Endothelial cell of umbilical vein (primary cell): ENCODE measurements at regions not wholly inside any gene's neighbourhood (a gene's known extent, or its start where the extent isn't known, plus 50 kb on each side); places are given as distances from the start of the nearest gene placed in this dataset.

Source experiments
- BruUV-seq: library from RNA; stranded (reverse); fragments of 400-500 nt; replicated peaks from 2 replicates; lab custom pipeline; 2021; lab: Mats Ljungman, UMichigan
- CTCF ChIA-PET: fragments of 300-600, 350-600 bp; sonication (Branson Sonifier 250); formaldehyde crosslinking; loops from one replicate; lab custom pipeline; 2021; ENCODE audit warnings: antibody characterized with exemption, inconsistent platforms; lab: Charles Lee
- POLR2A ChIA-PET: fragments of 300-600, 350-600 bp; sonication (Branson Sonifier 250); formaldehyde crosslinking; loops from one replicate; lab custom pipeline; 2021; ENCODE audit warnings: antibody characterized with exemption, inconsistent platforms; lab: Charles Lee
- DNase-seq: peaks from one replicate; pipeline ENCODE4 v3.0.0-alpha.2; 2011; ENCODE audit warnings: low read depth, low spot score
- FAIRE-seq: peaks from 2 replicates; lab custom pipeline; 2011; peaks lifted over from hg19 to GRCh38; lab: Jason Lieb, UNC
- H2AFZ ChIP-seq: 2 replicates; pipeline ENCODE4 v1.6.0; 2012; ENCODE audit warnings: low read depth, low read length, control low read depth, inconsistent platforms
- H3K27ac ChIP-seq: 2 replicates; pipeline ENCODE4 v1.5.1; 2011; ENCODE audit warnings: low read depth, mild to moderate bottlenecking, control low read depth, low read length, moderate library complexity; ENCODE audit not compliant: insufficient read depth
- H3K27me3 ChIP-seq, 2 experiments: 2 replicates each; pipeline versions ENCODE4 v1.6.0 to v1.6.1; 2011; ENCODE audit warnings: low read length in 2 of 2, mixed read lengths in 1 of 2; ENCODE audit not compliant: control insufficient read depth in 2 of 2, insufficient read depth in 2 of 2
- H3K36me3 ChIP-seq, 2 experiments: 2 replicates in 1 of 2; 3 replicates in 1 of 2; pipeline ENCODE4 v1.5.1; 2011; ENCODE audit warnings: low read length in 2 of 2, mild to moderate bottlenecking in 1 of 2, moderate library complexity in 1 of 2; ENCODE audit not compliant: control insufficient read depth in 2 of 2, insufficient read depth in 2 of 2; ENCODE audit errors: extremely low read depth in 1 of 2
- H3K4me1 ChIP-seq: 3 replicates; pipeline ENCODE4 v1.5.1; 2011; ENCODE audit warnings: mild to moderate bottlenecking, low read length; ENCODE audit not compliant: control insufficient read depth, insufficient read depth; ENCODE audit errors: extremely low read depth
- H3K4me2 ChIP-seq: 2 replicates; pipeline ENCODE4 v1.6.1; 2011; ENCODE audit warnings: low read length, control low read depth, mixed read lengths; ENCODE audit not compliant: insufficient read depth
- H3K4me3 ChIP-seq, 3 experiments: fragments of 200-600 bp in 1 of 3; sonication (generic), shearing (Covaris generic) in 1 of 3; replicated peaks in 1 of 3; 2 replicates each; pipeline ENCODE4 v1.5.1; 2011 to 2016; ENCODE audit warnings: control low read depth in 3 of 3, low read length in 3 of 3, mild to moderate bottlenecking in 2 of 3, inconsistent platforms in 1 of 3, low read depth in 1 of 3, moderate library complexity in 1 of 3; ENCODE audit not compliant: insufficient read depth in 1 of 3
- H3K79me2 ChIP-seq: 2 replicates; pipeline ENCODE4 v1.6.0; 2012; ENCODE audit warnings: low read length, inconsistent platforms; ENCODE audit not compliant: control insufficient read depth, insufficient read depth
- H3K9ac ChIP-seq: replicated peaks from 2 replicates; pipeline ENCODE3; 2011; ENCODE audit warnings: low read length, control low read depth; ENCODE audit not compliant: insufficient read depth; ENCODE audit errors: extremely low read depth
- H3K9me1 ChIP-seq: replicated peaks from 3 replicates; pipeline ENCODE4 v1.6.0; 2011; ENCODE audit warnings: mild to moderate bottlenecking, low read length; ENCODE audit not compliant: control insufficient read depth, insufficient read depth; ENCODE audit errors: extremely low read depth
- H3K9me3 ChIP-seq: replicated peaks from 2 replicates; pipeline ENCODE4 v1.5.1; 2012; ENCODE audit warnings: low read length, inconsistent platforms; ENCODE audit not compliant: control insufficient read depth, insufficient read depth
- H4K20me1 ChIP-seq: replicated peaks from 2 replicates; pipeline ENCODE3; 2011; ENCODE audit warnings: mild to moderate bottlenecking, low read length; ENCODE audit not compliant: control insufficient read depth, insufficient read depth; ENCODE audit errors: extremely low read depth
- EZH2 ChIP-seq: IDR thresholded peaks from 2 replicates; pipeline ENCODE4 v1.6.1; 2012; ENCODE audit warnings: borderline replicate concordance, low read depth, mild to moderate bottlenecking, moderate library complexity, low read length, inconsistent platforms; ENCODE audit not compliant: severe bottlenecking
- FOS ChIP-seq: IDR thresholded peaks from 2 replicates; pipeline ENCODE4 v1.6.1; 2011; ENCODE audit warnings: mild to moderate bottlenecking, low read length, moderate library complexity, borderline replicate concordance; ENCODE audit not compliant: insufficient read depth
- GATA2 ChIP-seq: IDR thresholded peaks from 2 replicates; pipeline ENCODE4 v1.7.0; 2011; ENCODE audit warnings: low read depth, mild to moderate bottlenecking, moderate library complexity, mixed read lengths, low read length; ENCODE audit not compliant: insufficient read length, insufficient read depth
- JUN ChIP-seq: IDR thresholded peaks from 2 replicates; pipeline ENCODE4 v1.6.1; 2011; ENCODE audit warnings: borderline replicate concordance, low read depth; ENCODE audit not compliant: insufficient read length, insufficient read depth
- MYC ChIP-seq: IDR thresholded peaks from one replicate; pipeline ENCODE4 v1.6.1; 2011; ENCODE audit warnings: mild to moderate bottlenecking, low read depth, low read length
- POLR2AphosphoS5 ChIP-seq: IDR thresholded peaks from 2 replicates; pipeline ENCODE4 v1.6.1; 2012; ENCODE audit warnings: low read depth, mild to moderate bottlenecking, control low read depth, low read length, moderate library complexity; ENCODE audit not compliant: insufficient read depth
- dilution Hi-C: fragments of 300-500 bp; cut with MboI; formaldehyde crosslinking; loops from one replicate; pipeline ENCODE4 v1.15.0; 2019; ENCODE audit warnings: low sequenced_read_pairs; ENCODE audit not compliant: extremely low pct_ligation_motif_present
- intact Hi-C: fragments of 100-400 bp; cut with micrococcal nuclease; formaldehyde crosslinking; loops from one replicate; pipeline ENCODE4 v1.10.0; 2022
- TF ChIP-seq, protein P1 (sequence below): IDR thresholded peaks from 2 replicates; pipeline ENCODE4 v1.6.1; 2011; ENCODE audit not compliant: insufficient read depth, insufficient read length
- TF ChIP-seq, protein P2 (sequence below), 2 donors: IDR thresholded peaks; 1 replicate in 1 of 2; 2 replicates in 1 of 2; pipeline ENCODE4 v1.5.1; 2011; ENCODE audit warnings: low read length in 2 of 2, mild to moderate bottlenecking in 2 of 2, moderate library complexity in 2 of 2, control low read depth in 1 of 2, inconsistent platforms in 1 of 2, low read depth in 1 of 2; ENCODE audit not compliant: insufficient read depth in 1 of 2; ENCODE audit errors: extremely low read depth in 1 of 2

DNA sequence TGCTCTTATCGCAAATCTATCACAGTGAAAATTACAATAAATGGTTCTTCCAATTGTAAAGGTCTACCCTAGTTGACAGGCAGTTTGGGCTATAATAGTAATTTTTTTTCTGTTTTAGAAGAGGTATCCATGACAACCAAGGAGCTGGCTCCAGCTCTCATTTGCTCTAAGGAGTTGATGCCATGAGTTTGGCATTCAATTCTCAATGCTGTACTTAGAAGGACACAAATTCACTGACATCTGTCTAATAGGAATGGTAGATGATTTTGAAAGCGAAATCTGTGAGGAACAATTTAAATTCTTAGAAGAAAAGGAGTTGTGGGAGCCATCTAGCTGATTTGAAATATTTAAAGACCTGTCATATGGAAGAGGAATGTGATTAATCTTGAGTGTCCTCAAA, 203.6 kb upstream of the DAB2 start:
- dilution Hi-C loops, result no loop called here
- H3K79me2 ChIP-seq, result no peaks in the 10 kb centered on the region
- no peaks in the 10 kb centered on the region for H3K9me1 ChIP-seq
- TF ChIP-seq, protein P1, sequence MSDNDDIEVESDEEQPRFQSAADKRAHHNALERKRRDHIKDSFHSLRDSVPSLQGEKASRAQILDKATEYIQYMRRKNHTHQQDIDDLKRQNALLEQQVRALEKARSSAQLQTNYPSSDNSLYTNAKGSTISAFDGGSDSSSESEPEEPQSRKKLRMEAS, result no peak
- TF ChIP-seq POLR2AphosphoS5 (no peak), JUN (no peak), FOS (no peak), EZH2 (no peak), MYC (no peak), GATA2 (no peak)
- TF ChIP-seq, protein P2, sequence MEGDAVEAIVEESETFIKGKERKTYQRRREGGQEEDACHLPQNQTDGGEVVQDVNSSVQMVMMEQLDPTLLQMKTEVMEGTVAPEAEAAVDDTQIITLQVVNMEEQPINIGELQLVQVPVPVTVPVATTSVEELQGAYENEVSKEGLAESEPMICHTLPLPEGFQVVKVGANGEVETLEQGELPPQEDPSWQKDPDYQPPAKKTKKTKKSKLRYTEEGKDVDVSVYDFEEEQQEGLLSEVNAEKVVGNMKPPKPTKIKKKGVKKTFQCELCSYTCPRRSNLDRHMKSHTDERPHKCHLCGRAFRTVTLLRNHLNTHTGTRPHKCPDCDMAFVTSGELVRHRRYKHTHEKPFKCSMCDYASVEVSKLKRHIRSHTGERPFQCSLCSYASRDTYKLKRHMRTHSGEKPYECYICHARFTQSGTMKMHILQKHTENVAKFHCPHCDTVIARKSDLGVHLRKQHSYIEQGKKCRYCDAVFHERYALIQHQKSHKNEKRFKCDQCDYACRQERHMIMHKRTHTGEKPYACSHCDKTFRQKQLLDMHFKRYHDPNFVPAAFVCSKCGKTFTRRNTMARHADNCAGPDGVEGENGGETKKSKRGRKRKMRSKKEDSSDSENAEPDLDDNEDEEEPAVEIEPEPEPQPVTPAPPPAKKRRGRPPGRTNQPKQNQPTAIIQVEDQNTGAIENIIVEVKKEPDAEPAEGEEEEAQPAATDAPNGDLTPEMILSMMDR (IDR thresholded peaks at IDR 0.05; ENCODE audit: extremely low read depth in 1 of 2, insufficient read depth in 1 of 2, low read depth in 1 of 2, low read length in 2 of 2), result no peak
- no peaks in the 10 kb centered on the region for H3K9me3 ChIP-seq
- FAIRE-seq (no peak), DNase-seq (no peak)
- no peaks in the 10 kb centered on the region for H4K20me1 ChIP-seq
- no peak overlapping the region for H3K9ac ChIP-seq
- H2AFZ ChIP-seq, result no peak overlapping the region
- no peaks in the 10 kb centered on the region for H3K36me3 ChIP-seq
- no peak overlapping the region for H3K27ac ChIP-seq
- H3K4me1 ChIP-seq, result no peaks in the 10 kb centered on the region
- ChIA-PET POLR2A (no interaction called here), CTCF (interaction anchor here (1.3 kb wide), 1 partner anchor 11 kb away, joined by 4 read pairs; no protein-coding TSS in a partner anchor)
- peaks cover 0 to 1% of the 10 kb centered on the region in 2 experiments for H3K27me3 ChIP-seq
- no TSS peak for BruUV-seq
- no peak overlapping the region for H3K4me3 ChIP-seq
- intact Hi-C loops, result no loop called here
- no peak overlapping the region for H3K4me2 ChIP-seq
